HepG2 (cell line): ENCODE measurements at regions not wholly inside any gene's neighbourhood (a gene's known extent, or its start where the extent isn't known, plus 50 kb on each side); places are given as distances from the start of the nearest gene placed in this dataset.

Experiments used
- BATF2 ChIP-seq: sonication (generic); formaldehyde crosslinking; IDR thresholded peaks from 2 replicates; pipeline ENCODE4 v1.8.0; 2022; ENCODE audit warnings: mild to moderate bottlenecking, missing genetic modification reagents, moderate library complexity
- CBX1 ChIP-seq: IDR thresholded peaks from one replicate; pipeline ENCODE4 v1.6.1; 2016; ENCODE audit warnings: antibody characterized with exemption, low read depth
- EP300 ChIP-seq, 3 experiments: sonication (generic) in 1 of 3; formaldehyde crosslinking in 1 of 3; IDR thresholded peaks; 2 replicates each; pipeline versions ENCODE4 v1.5.1 to v1.6.1; 2011 to 2020; ENCODE audit warnings: low read depth in 2 of 3, low read length in 2 of 3, borderline replicate concordance in 1 of 3, improper control_type of control experiment in 1 of 3, mild to moderate bottlenecking in 1 of 3, missing genetic modification reagents in 1 of 3, moderate library complexity in 1 of 3
- EZH2 ChIP-seq: conservative IDR thresholded peaks from 2 replicates; pipeline ENCODE4 v1.6.1; 2012; ENCODE audit warnings: mild to moderate bottlenecking, low read depth, low read length, moderate library complexity
- IRF1 ChIP-seq: sonication (generic); formaldehyde crosslinking; IDR thresholded peaks from 2 replicates; pipeline ENCODE4 v1.4.0; 2020; ENCODE audit warnings: low read depth, mild to moderate bottlenecking, missing genetic modification reagents
- KLF15 ChIP-seq: sonication (generic); formaldehyde crosslinking; IDR thresholded peaks from 2 replicates; pipeline ENCODE4 v1.8.1; 2023; ENCODE audit warnings: borderline replicate concordance, mild to moderate bottlenecking, inconsistent platforms, missing genetic modification reagents, mixed read lengths
- PHF5A ChIP-seq: IDR thresholded peaks from one replicate; pipeline ENCODE4 v1.6.1; 2018; ENCODE audit warnings: low read depth, missing genetic modification reagents; ENCODE audit not compliant: unreplicated experiment
- RAD21 ChIP-seq: fragments of 450-650 bp; formaldehyde crosslinking; IDR thresholded peaks from 2 replicates; pipeline ENCODE4 v1.5.0; 2020; ENCODE audit warnings: mild to moderate bottlenecking
- TFE3 ChIP-seq: IDR thresholded peaks from 2 replicates; pipeline ENCODE4 v1.6.1; 2016
- ZBTB25 ChIP-seq: IDR thresholded peaks from 2 replicates; pipeline ENCODE4 v1.6.1; 2018; ENCODE audit warnings: missing genetic modification reagents
- ZBTB39 ChIP-seq: sonication (generic); formaldehyde crosslinking; IDR thresholded peaks from 2 replicates; pipeline ENCODE4 v1.5.0; 2020; ENCODE audit warnings: missing genetic modification reagents
- ZNF138 ChIP-seq: sonication (generic); formaldehyde crosslinking; IDR thresholded peaks from 2 replicates; pipeline ENCODE4 v1.5.0; 2020; ENCODE audit warnings: mild to moderate bottlenecking, low read depth, missing genetic modification reagents
- ZNF253 ChIP-seq: sonication (generic); formaldehyde crosslinking; IDR thresholded peaks from 2 replicates; pipeline ENCODE4 v1.8.0; 2022; ENCODE audit warnings: mild to moderate bottlenecking, missing genetic modification reagents, borderline replicate concordance
- ZNF569 ChIP-seq: sonication (generic); formaldehyde crosslinking; IDR thresholded peaks from 2 replicates; pipeline ENCODE4 v1.5.0; 2020; ENCODE audit warnings: mild to moderate bottlenecking, missing genetic modification reagents, moderate library complexity, borderline replicate concordance
- ZSCAN5A ChIP-seq: sonication (generic); formaldehyde crosslinking; IDR thresholded peaks from 2 replicates; pipeline ENCODE4 v1.8.0; 2022; ENCODE audit warnings: mild to moderate bottlenecking, missing genetic modification reagents, borderline replicate concordance

GRCh38 chr7:66493235-66494205, 135.2 kb upstream of the KCTD7 start (continued):
- TF ChIP-seq ZSCAN5A (0 out of 2 replicates have a peak, but pooled peaks have one; percentile 69), RAD21 (CRISPR knock-in tag) (peak; percentile 61; the same call in 1 of the 2 replicates), TFE3 (CRISPR knock-in tag) (peak; percentile 45; the same call in 1 of the 2 replicates), CBX1 (no peak), EP300 (IDR thresholded peaks at IDR 0.05; ENCODE audit: low read depth in 2 of 2, low read length in 2 of 2) (0 out of 4 replicates have a peak, but pooled peaks of 1 of the 2 experiments have one; percentile 24), EP300 (CRISPR knock-in tag; IDR thresholded peaks at IDR 0.05; ENCODE audit: borderline replicate concordance) (peak; percentile 14; the same call in 1 of the 2 replicates), EZH2 (no peak), KLF15 (peak; percentile 29; the same call in 1 of the 2 replicates), ZNF253 (CRISPR knock-in tag) (peak; percentile 65), ZNF569 (peak; percentile 80; the same call in 1 of the 2 replicates), BATF2 (CRISPR knock-in tag) (peak; percentile 89; the same call in 1 of the 2 replicates), IRF1 (no peak), ZBTB39 (CRISPR knock-in tag) (peak; percentile 61; the same call in 1 of the 2 replicates), PHF5A (CRISPR knock-in tag) (no peak), ZBTB25 (CRISPR knock-in tag) (peak; percentile 73), ZNF138 (peak; percentile 74)
